T-cell (primary cell): ENCODE measurements at regions not wholly inside any gene's neighbourhood (a gene's known extent, or its start where the extent isn't known, plus 50 kb on each side); places are given as distances from the start of the nearest gene placed in this dataset.

Experiments
- ATAC-seq, 4 experiments: fragments of 200-7000 bp in 3 of 4; fragments of 150-1000 bp in 1 of 4; cut with Tn5 transposase; replicated peaks in 1 of 4; 1 replicate in 3 of 4; 2 replicates in 1 of 4; pipeline ENCODE4 v1.10.0; 2021; ENCODE audit warnings: moderate library complexity in 3 of 4, mild to moderate bottlenecking in 2 of 4, moderate number of reproducible peaks in 1 of 4
- CTCF ChIA-PET, 2 donors: fragments of 300-600 bp; sonication (Branson Sonifier 250); formaldehyde crosslinking; loops; one replicate each; lab custom pipeline; 2022; ENCODE audit warnings: antibody characterized with exemption in 2 of 2; lab: Charles Lee
- POLR2A ChIA-PET, 2 donors: fragments of 300-600 bp; sonication (Branson Sonifier 250); formaldehyde crosslinking; loops; one replicate each; lab custom pipeline; 2022; ENCODE audit warnings: antibody characterized with exemption in 2 of 2; lab: Charles Lee
- DNase-seq, 35 experiments: peaks; one replicate each; pipeline versions ENCODE4 v3.0.0 to v3.0.0-alpha.2; 2013 to 2023
- H3K27ac ChIP-seq: one replicate; pipeline ENCODE4 v1.5.1; 2013; ENCODE audit warnings: low read length
- H3K27me3 ChIP-seq, 2 experiments: replicated peaks in 1 of 2; 1 replicate in 1 of 2; 2 replicates in 1 of 2; pipeline versions ENCODE4 v1.6.1 to v1.7.0; 2013; ENCODE audit warnings: low read length in 1 of 2, mixed read lengths in 1 of 2; ENCODE audit not compliant: control insufficient read depth in 2 of 2, insufficient read depth in 2 of 2; ENCODE audit errors: extremely low read depth in 1 of 2
- H3K36me3 ChIP-seq, 2 donors: 1 replicate in 1 of 2; 2 replicates in 1 of 2; pipeline versions ENCODE4 v1.6.1 to v1.7.0; 2013; ENCODE audit warnings: low read length in 1 of 2; ENCODE audit not compliant: control insufficient read depth in 2 of 2, insufficient read depth in 1 of 2; ENCODE audit errors: extremely low read depth in 1 of 2
- H3K4me1 ChIP-seq, 2 experiments: 1 replicate in 1 of 2; 2 replicates in 1 of 2; pipeline versions ENCODE4 v1.6.1 to v1.7.0; 2013; ENCODE audit warnings: low read length in 2 of 2, mixed read lengths in 1 of 2; ENCODE audit not compliant: insufficient read depth in 2 of 2, control insufficient read depth in 1 of 2; ENCODE audit errors: extremely low read depth in 1 of 2
- H3K4me3 ChIP-seq, 2 donors: 1 replicate in 1 of 2; 2 replicates in 1 of 2; pipeline versions ENCODE4 v1.5.1 to v1.7.0; 2013; ENCODE audit warnings: mild to moderate bottlenecking in 2 of 2, low read length in 1 of 2, moderate library complexity in 1 of 2; ENCODE audit not compliant: control insufficient read depth in 1 of 2; ENCODE audit errors: extremely low read depth in 1 of 2
- H3K9me3 ChIP-seq: 2 replicates; pipeline ENCODE4 v1.7.0; 2013
- H3K27ac Mint-ChIP-seq, 2 donors: one replicate each; pipeline ENCODE4 v1.8.0; 2020 to 2021; ENCODE audit warnings: mild to moderate bottlenecking in 2 of 2, mixed read lengths in 2 of 2
- H3K27me3 Mint-ChIP-seq, 2 donors: one replicate each; pipeline ENCODE4 v1.8.0; 2021 to 2022; ENCODE audit warnings: mixed read lengths in 2 of 2
- H3K36me3 Mint-ChIP-seq: one replicate; pipeline ENCODE4 v1.8.0; 2021; ENCODE audit warnings: mixed read lengths
- H3K4me1 Mint-ChIP-seq, 3 donors: one replicate each; pipeline ENCODE4 v1.8.0; 2020 to 2022; ENCODE audit warnings: mixed read lengths in 3 of 3, mild to moderate bottlenecking in 1 of 3
- H3K4me3 Mint-ChIP-seq, 3 donors: one replicate each; pipeline ENCODE4 v1.8.0; 2020 to 2022; ENCODE audit warnings: mild to moderate bottlenecking in 3 of 3, mixed read lengths in 3 of 3, moderate library complexity in 3 of 3
- H3K9me3 Mint-ChIP-seq, 3 donors: one replicate each; pipeline ENCODE4 v1.8.0; 2020 to 2022; ENCODE audit warnings: mixed read lengths in 3 of 3
- WGBS: methylation state at CpG from one replicate; pipeline ENCODE4 v1.1.5; 2013; ENCODE audit warnings: missing lambda C conversion rate; ENCODE audit not compliant: insufficient coverage; 5-methylcytosine and 5-hydroxymethylcytosine counted together

- no peaks in the 10 kb centered on the region for H3K36me3 Mint-ChIP-seq
- peaks cover 0 to 5% (median 3%) of the 10 kb centered on the region in 3 donors for H3K9me3 Mint-ChIP-seq
- Histone ChIP-seq H3K4me3 (no peak overlapping the region), H3K27me3 (no peaks in the 10 kb centered on the region), H3K9me3 (no peaks in the 10 kb centered on the region), H3K4me1 (no peaks in the 10 kb centered on the region), H3K27ac (no peak overlapping the region), H3K36me3 (no peaks in the 10 kb centered on the region)
- no peak for DNase-seq
- CTCF ChIA-PET: no interaction called here
- H3K27me3 Mint-ChIP-seq: no peaks in the 10 kb centered on the region
- no peak overlapping the region for H3K27ac Mint-ChIP-seq
- no peak overlapping the region for H3K4me3 Mint-ChIP-seq
- ATAC-seq: no peak
- POLR2A ChIA-PET: no interaction called here
- WGBS: 86% methylated on average over 9 of the region's 10 CpGs
- H3K4me1 Mint-ChIP-seq: no peaks in the 10 kb centered on the region
These were observed 273.7 kb upstream of the IRX1 start for GRCh38 chr5:3321923-3322322.

- no peak for DNase-seq
- Mint-ChIP-seq H3K36me3 (no peaks in the 10 kb centered on the region), H3K9me3 (peaks cover 0 to 5% (median 3%) of the 10 kb centered on the region in 3 donors), H3K27ac (no peak overlapping the region), H3K27me3 (no peaks in the 10 kb centered on the region), H3K4me3 (no peak overlapping the region), H3K4me1 (no peaks in the 10 kb centered on the region)
- no peaks in the 10 kb centered on the region for H3K27me3 ChIP-seq
- H3K36me3 ChIP-seq: no peaks in the 10 kb centered on the region
- ATAC-seq: no peak
- H3K4me1 ChIP-seq: no peaks in the 10 kb centered on the region
- H3K9me3 ChIP-seq: no peaks in the 10 kb centered on the region
- ChIA-PET CTCF (no interaction called here), POLR2A (no interaction called here)
- no CpG with 5 or more reads among the region's 11 CpGs for WGBS
- no peak overlapping the region for H3K27ac ChIP-seq
- no peak overlapping the region for H3K4me3 ChIP-seq
These were observed 274.4 kb upstream of the IRX1 start for GRCh38 chr5:3321119-3321760.

- Histone ChIP-seq H3K9me3 (no peaks in the 10 kb centered on the region), H3K4me1 (no peaks in the 10 kb centered on the region), H3K36me3 (no peaks in the 10 kb centered on the region), H3K27me3 (no peaks in the 10 kb centered on the region), H3K4me3 (no peak overlapping the region), H3K27ac (no peak overlapping the region)
- no peaks in the 10 kb centered on the region for H3K36me3 Mint-ChIP-seq
- no peak for DNase-seq
- 77% methylated on average over 5 of the region's 19 CpGs for WGBS
- ATAC-seq: no peak
- H3K27me3 Mint-ChIP-seq: no peaks in the 10 kb centered on the region
- no peak overlapping the region for H3K27ac Mint-ChIP-seq
- peaks cover under 1 to 3% (median 3%) of the 10 kb centered on the region in 3 donors for H3K9me3 Mint-ChIP-seq
- ChIA-PET CTCF (no interaction called here), POLR2A (no interaction called here)
- H3K4me1 Mint-ChIP-seq: no peaks in the 10 kb centered on the region
- no peak overlapping the region for H3K4me3 Mint-ChIP-seq
These were observed 275.2 kb upstream of the IRX1 start for GRCh38 chr5:3320317-3320875.

DNA sequence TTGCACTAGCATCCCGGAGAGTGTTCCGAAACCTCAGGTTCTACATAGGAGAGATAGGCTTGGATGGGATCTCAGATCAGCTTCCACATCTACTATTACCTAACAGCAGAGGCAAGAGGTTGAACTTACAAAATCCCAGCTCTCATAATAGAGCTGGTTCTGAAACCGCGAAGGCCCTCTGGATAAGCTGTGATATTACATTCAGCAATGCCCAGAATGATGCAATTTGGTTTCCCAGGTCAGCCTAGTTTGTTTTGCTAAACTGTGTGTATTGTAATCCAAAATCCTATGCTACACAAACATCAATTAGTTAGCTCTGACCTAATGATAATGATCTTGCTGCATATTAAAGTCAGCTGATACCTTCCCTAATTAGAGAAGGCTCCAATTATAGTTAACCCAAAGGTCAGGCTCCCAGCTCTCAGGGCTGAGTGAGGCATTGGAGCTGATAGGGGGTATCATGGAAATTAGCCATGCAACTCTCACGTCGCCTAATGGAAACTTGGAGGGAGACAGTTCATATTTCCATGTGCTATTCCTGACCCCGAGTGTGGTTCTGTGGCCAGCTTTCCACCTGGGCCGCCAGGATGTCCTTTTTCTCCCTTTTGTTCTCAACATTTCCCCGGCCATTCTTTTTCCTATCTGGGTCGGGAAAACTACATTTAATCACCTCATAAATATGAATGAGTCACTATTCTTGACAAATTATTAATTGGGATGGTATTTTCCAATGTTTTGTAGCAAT is 278.4 kb upstream of the IRX1 start:
- CTCF ChIA-PET: no interaction called here

GRCh38 chr5:3313569-3313968 is 282.1 kb upstream of the IRX1 start:
- no peak overlapping the region for H3K27ac Mint-ChIP-seq
- no peaks in the 10 kb centered on the region for H3K36me3 ChIP-seq
- no peaks in the 10 kb centered on the region for H3K4me1 Mint-ChIP-seq
- WGBS: 43% methylated on average over 1 of the region's 4 CpGs
- no peaks in the 10 kb centered on the region for H3K9me3 ChIP-seq
- no peak overlapping the region for H3K4me3 Mint-ChIP-seq
- H3K27me3 ChIP-seq: no peaks in the 10 kb centered on the region
- no peak for ATAC-seq
- no peaks in the 10 kb centered on the region for H3K27me3 Mint-ChIP-seq
- peaks cover 0 to 6% (median 2%) of the 10 kb centered on the region in 3 donors for H3K9me3 Mint-ChIP-seq
- H3K4me3 ChIP-seq: no peak overlapping the region
- no peak overlapping the region for H3K27ac ChIP-seq
- H3K36me3 Mint-ChIP-seq: no peaks in the 10 kb centered on the region
- no peaks in the 10 kb centered on the region for H3K4me1 ChIP-seq
- CTCF ChIA-PET: no interaction called here
- POLR2A ChIA-PET: no interaction called here
- no peak for DNase-seq

More for the DNA sequence above, 278.4 kb upstream of the IRX1 start:
- no peaks in the 10 kb centered on the region for H3K4me1 ChIP-seq
- H3K9me3 ChIP-seq: no peaks in the 10 kb centered on the region
- H3K4me3 Mint-ChIP-seq: no peak overlapping the region
- H3K9me3 Mint-ChIP-seq: peaks cover 0 to 6% (median 2%) of the 10 kb centered on the region in 3 donors
- H3K4me1 Mint-ChIP-seq: no peaks in the 10 kb centered on the region
- no peaks in the 10 kb centered on the region for H3K36me3 ChIP-seq
- POLR2A ChIA-PET: no interaction called here
- no peaks in the 10 kb centered on the region for H3K27me3 ChIP-seq
- DNase-seq (no peak), ATAC-seq (no peak)
- no peak overlapping the region for H3K4me3 ChIP-seq
- WGBS: 83% methylated on average over 2 of the region's 10 CpGs
- no peak overlapping the region for H3K27ac ChIP-seq
- no peaks in the 10 kb centered on the region for H3K36me3 Mint-ChIP-seq
- no peaks in the 10 kb centered on the region for H3K27me3 Mint-ChIP-seq
- H3K27ac Mint-ChIP-seq: no peak overlapping the region

DNA sequence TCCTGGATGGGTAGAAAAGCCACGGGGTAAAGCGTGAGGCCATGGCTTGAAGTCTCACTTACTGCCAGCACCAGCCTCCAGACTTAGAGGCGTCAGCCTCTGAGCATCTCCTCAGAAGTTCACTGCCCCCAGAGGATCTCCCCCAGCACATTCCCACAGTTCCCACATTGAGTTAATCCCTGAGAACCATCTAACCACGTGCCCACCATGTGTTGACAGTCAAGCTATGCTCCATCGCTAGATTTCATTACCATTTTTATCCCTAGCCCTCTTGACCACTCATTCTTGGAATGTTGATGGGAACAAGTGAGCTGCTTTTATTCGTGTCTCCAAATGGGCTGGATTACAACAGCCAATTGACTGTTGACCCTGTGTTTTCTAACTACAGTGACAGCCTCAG is 283.3 kb upstream of the IRX1 start:
- no peaks in the 10 kb centered on the region for H3K27me3 Mint-ChIP-seq
- no peaks in the 10 kb centered on the region for H3K36me3 ChIP-seq
- WGBS: 92% methylated on average over 3 of the region's 6 CpGs
- H3K27ac ChIP-seq: no peak overlapping the region
- H3K4me3 Mint-ChIP-seq: no peak overlapping the region
- ATAC-seq (no peak), DNase-seq (no peak)
- no peaks in the 10 kb centered on the region for H3K4me1 Mint-ChIP-seq
- no peaks in the 10 kb centered on the region for H3K4me1 ChIP-seq
- peaks cover 2 to 6% (median 4%) of the 10 kb centered on the region in 3 donors for H3K9me3 Mint-ChIP-seq
- ChIA-PET POLR2A (no interaction called here), CTCF (no interaction called here)
- H3K4me3 ChIP-seq: no peak overlapping the region
- H3K9me3 ChIP-seq: no peaks in the 10 kb centered on the region
- no peaks in the 10 kb centered on the region for H3K36me3 Mint-ChIP-seq
- no peak overlapping the region for H3K27ac Mint-ChIP-seq
- no peaks in the 10 kb centered on the region for H3K27me3 ChIP-seq
